Astrocyte of the cerebellum (primary cell): ENCODE measurements at regions not wholly inside any gene's neighbourhood (a gene's known extent, or its start where the extent isn't known, plus 50 kb on each side); places are given as distances from the start of the nearest gene placed in this dataset.

Experiments
- DNase-seq: peaks from one replicate; pipeline ENCODE4 v3.0.0-alpha.2; 2011; ENCODE audit warnings: low read depth
- H3K4me3 ChIP-seq: 2 replicates; pipeline ENCODE4 v1.5.1; 2011; ENCODE audit warnings: mild to moderate bottlenecking, low read depth, low read length, moderate library complexity
- in situ Hi-C: cut with HindIII; loops from 2 replicates; pipeline ENCODE4 v1.10.0; 2017; ENCODE audit warnings: low sequenced_read_pairs
- TF ChIP-seq, protein P1 (sequence below): IDR thresholded peaks from 2 replicates; pipeline ENCODE4 v1.5.1; 2012; ENCODE audit warnings: low read length, low read depth, moderate library complexity, mild to moderate bottlenecking; ENCODE audit errors: missing control alignments

GRCh38 chr3:152197937-152198336 lies 70.8 kb upstream of the MBNL1 start:
- no peak for DNase-seq
- in situ Hi-C loops: no loop called here
- no peak overlapping the region for H3K4me3 ChIP-seq
- TF ChIP-seq, protein P1, sequence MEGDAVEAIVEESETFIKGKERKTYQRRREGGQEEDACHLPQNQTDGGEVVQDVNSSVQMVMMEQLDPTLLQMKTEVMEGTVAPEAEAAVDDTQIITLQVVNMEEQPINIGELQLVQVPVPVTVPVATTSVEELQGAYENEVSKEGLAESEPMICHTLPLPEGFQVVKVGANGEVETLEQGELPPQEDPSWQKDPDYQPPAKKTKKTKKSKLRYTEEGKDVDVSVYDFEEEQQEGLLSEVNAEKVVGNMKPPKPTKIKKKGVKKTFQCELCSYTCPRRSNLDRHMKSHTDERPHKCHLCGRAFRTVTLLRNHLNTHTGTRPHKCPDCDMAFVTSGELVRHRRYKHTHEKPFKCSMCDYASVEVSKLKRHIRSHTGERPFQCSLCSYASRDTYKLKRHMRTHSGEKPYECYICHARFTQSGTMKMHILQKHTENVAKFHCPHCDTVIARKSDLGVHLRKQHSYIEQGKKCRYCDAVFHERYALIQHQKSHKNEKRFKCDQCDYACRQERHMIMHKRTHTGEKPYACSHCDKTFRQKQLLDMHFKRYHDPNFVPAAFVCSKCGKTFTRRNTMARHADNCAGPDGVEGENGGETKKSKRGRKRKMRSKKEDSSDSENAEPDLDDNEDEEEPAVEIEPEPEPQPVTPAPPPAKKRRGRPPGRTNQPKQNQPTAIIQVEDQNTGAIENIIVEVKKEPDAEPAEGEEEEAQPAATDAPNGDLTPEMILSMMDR: no peak

DNA sequence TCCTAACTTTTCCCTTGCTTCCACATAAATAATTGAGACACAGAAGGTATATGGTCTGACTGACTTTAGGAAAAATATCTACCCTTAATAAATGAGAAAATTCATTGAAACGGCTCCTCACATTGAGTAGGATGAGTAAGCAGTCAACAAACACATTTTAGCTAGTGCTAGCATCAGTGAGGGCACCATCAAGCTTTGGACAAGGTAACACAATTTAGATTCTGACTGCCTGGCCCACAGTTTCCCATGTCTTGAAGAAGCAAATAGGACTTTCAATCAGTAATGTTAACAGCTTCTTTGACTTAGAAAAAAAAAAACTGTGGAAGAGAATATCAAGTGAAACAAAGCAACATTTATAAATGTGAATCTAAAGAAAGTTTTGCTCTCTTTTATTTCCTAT lies 70.1 kb upstream of the MBNL1 start:
- TF ChIP-seq, protein P1: no peak
- no peak overlapping the region for H3K4me3 ChIP-seq
- DNase-seq: no peak
- in situ Hi-C loops: no loop called here

DNA sequence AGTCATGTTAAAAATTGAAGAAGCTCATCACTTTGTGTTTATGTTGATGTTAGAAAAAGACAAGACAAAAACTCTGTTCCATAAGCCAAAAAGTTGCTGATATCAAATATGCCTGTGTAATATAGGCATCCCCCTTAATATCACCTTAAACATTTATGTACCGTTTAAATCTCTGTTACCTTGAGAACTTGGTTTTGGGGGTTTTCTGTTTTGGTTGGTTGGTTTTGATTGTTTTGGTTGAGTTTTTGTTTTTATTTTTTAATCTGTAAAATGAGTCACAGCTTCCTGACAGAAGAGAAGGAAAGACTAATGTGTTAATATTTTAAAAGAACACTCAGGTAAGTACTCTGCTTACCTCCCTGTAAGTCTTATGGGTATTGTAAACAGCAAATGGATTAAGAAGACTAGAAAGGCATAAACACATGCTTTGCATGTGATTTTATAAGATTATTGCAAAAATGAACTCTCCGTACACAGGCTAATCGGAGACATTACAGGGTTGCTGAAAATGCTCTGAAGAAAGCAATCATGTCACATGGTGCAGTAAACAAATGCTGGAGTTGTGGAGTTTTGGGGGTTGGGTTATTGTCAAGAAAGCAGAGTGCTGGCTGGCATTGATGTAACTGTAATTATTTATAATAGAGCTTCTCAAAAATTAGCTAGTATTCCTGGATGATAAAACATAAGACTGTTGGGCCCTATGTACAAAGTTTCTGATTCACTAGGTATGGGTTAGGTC lies 69.5 kb upstream of the MBNL1 start:
- DNase-seq: no peak
- in situ Hi-C loops: no loop called here
- H3K4me3 ChIP-seq: no peak overlapping the region
- TF ChIP-seq, protein P1: no peak

DNA sequence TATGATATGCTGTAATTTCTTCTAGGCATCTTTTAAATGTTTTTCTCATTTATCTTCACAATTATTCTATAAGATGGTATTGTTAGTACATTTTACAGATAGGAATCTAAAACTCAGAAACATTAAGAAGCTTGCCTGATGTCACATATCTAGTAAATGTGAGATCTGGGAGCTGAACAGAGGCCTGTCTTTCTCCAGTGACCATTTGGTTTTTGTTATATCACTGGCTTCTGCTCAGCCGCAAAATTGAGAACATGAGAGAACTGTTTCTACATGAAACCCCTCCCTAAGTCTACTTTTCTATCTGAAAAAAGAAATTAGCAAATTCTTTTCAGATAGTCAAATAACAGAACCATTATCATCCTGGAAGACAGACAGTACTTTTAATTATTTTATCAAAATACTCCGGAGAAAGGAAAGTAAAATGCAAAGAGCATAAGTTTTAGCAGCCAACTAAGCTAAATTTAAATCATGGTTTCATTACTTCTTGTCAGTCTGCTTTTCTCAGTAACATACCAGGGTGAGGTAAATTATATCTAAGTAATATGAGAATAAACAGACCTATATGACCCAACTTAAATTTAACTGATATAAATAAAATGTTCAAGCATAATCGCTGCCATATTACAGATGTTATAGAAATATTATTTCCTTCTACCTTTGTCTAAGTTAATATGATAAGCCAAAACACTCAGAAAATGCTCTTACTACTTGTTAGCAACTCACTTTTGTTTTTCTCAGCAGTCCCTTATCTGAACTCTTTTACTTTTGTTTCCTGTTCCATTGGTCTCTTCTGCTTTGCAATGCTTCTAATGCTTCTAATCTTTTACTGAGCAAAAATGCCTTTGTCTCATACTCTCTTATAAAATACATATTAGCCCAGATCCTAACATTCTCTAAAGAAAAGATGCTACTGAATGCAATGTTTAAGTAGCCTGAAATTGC lies 68.0 kb upstream of the MBNL1 start:
- in situ Hi-C loops: no loop called here
- DNase-seq: no peak
- H3K4me3 ChIP-seq: no peak overlapping the region
- TF ChIP-seq, protein P1: no peak

DNA sequence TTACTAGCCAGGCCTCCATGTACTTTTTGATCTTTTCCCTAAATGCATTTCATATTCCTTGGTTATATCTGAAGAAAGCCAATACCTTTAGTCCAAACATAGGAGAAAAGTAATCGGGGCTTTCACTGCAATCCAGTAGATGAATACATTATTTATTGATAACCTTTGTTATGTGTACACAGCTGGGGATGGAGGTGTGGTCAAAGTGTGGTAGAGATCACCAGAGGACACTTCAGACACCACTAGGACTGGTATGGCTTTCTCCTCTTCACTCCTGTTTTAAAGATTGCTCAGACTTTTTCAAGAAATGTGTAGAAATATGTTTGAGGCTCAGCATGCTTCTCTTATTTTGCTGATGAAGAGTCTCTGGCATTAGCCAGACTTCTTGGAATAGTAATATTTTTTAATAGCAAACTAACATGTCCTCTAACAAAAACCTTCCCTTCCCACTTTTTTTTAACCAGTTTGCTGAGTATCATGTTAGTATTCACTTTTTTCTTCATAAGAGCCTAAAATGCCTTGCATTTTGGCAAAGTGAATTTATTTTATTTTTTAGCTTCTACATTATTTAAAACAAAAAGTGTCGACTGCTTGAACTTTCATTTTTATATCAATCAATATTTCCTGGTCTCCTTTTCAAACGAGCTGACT lies 65.6 kb upstream of the MBNL1 start:
- no peak overlapping the region for H3K4me3 ChIP-seq
- DNase-seq: no peak
- TF ChIP-seq, protein P1: no peak
- in situ Hi-C loops: no loop called here

GRCh38 chr3:152203652-152204051 lies 65.1 kb upstream of the MBNL1 start:
- no peak for DNase-seq
- H3K4me3 ChIP-seq: no peak overlapping the region
- in situ Hi-C loops: no loop called here

More at GRCh38 chr3:152203652-152204051, 65.1 kb upstream of the MBNL1 start:
- TF ChIP-seq, protein P1: no peak
